HL-60 (cell line): ENCODE measurements at regions not wholly inside any gene's neighbourhood (a gene's known extent, or its start where the extent isn't known, plus 50 kb on each side); places are given as distances from the start of the nearest gene placed in this dataset.

Experiments
- DNase-seq, 2 experiments: peaks; one replicate each; pipeline ENCODE4 v3.0.0-alpha.2; 2010 to 2020; ENCODE audit warnings: low read depth in 1 of 2, low spot score in 1 of 2
- H3K27ac ChIP-seq: fragments of 250-450 bp; sonication (Bioruptor Pico); replicated peaks from 2 replicates; pipeline ENCODE4 v1.5.1; 2020; ENCODE audit warnings: mild to moderate bottlenecking, moderate library complexity
- H3K27me3 ChIP-seq: fragments of 250-450 bp; sonication (Bioruptor Pico); 2 replicates; pipeline ENCODE4 v1.5.1; 2021; ENCODE audit warnings: mild to moderate bottlenecking, moderate library complexity; ENCODE audit not compliant: insufficient read depth, poor library complexity, severe bottlenecking
- H3K4me3 ChIP-seq: replicated peaks from 2 replicates; pipeline ENCODE4 v1.5.1; 2011; ENCODE audit warnings: mild to moderate bottlenecking, control low read depth, low read length; ENCODE audit not compliant: insufficient read depth
- CTCF ChIP-seq: IDR thresholded peaks from one replicate; pipeline ENCODE4 v1.5.1; 2011; ENCODE audit warnings: low read length, control low read depth, inconsistent platforms; ENCODE audit not compliant: insufficient read depth
- GABPA ChIP-seq: IDR thresholded peaks from 2 replicates; pipeline ENCODE4 v1.6.1; 2012; ENCODE audit warnings: low read depth
- POLR2AphosphoS5 ChIP-seq: IDR thresholded peaks from 2 replicates; pipeline ENCODE4 v1.6.1; 2012; ENCODE audit warnings: low read depth
- REST ChIP-seq: IDR thresholded peaks from 2 replicates; pipeline ENCODE4 v1.6.1; 2012; ENCODE audit warnings: low read depth; ENCODE audit not compliant: insufficient replicate concordance
- SPI1 ChIP-seq: IDR thresholded peaks from 2 replicates; pipeline ENCODE4 v1.6.1; 2012; ENCODE audit warnings: low read depth, mild to moderate bottlenecking, borderline replicate concordance

GRCh38 chr11:93073508-93074280 is 104.2 kb downstream of the MTNR1B start:
- DNase-seq: no peak
- no peaks in the 10 kb centered on the region for H3K27me3 ChIP-seq
- no peak overlapping the region for H3K4me3 ChIP-seq
- no peak overlapping the region for H3K27ac ChIP-seq
- no peak for TF ChIP-seq POLR2AphosphoS5
- TF ChIP-seq CTCF: no peak
- TF ChIP-seq REST: no peak
- no peak for TF ChIP-seq GABPA
- TF ChIP-seq SPI1: no peak

GRCh38 chr11:93074352-93074751 is 104.9 kb downstream of the MTNR1B start:
- Histone ChIP-seq H3K27me3 (no peaks in the 10 kb centered on the region), H3K4me3 (no peak overlapping the region), H3K27ac (no peak overlapping the region)
- no peak for DNase-seq
- no peak for TF ChIP-seq CTCF
- no peak for TF ChIP-seq POLR2AphosphoS5
- no peak for TF ChIP-seq GABPA
- TF ChIP-seq REST: no peak
- TF ChIP-seq SPI1: no peak

- H3K27ac ChIP-seq: no peak overlapping the region
- DNase-seq: no peak
- TF ChIP-seq POLR2AphosphoS5 (no peak), CTCF (no peak), REST (no peak), GABPA (no peak), SPI1 (no peak)
Observed at GRCh38 chr11:93075782-93076181, 106.3 kb downstream of the MTNR1B start.

More at GRCh38 chr11:93075782-93076181, 106.3 kb downstream of the MTNR1B start:
- Histone ChIP-seq H3K4me3 (no peak overlapping the region), H3K27me3 (peaks cover 3% of the 10 kb centered on the region)
